ENCODE measurements at regions not wholly inside any gene's neighbourhood (a gene's known extent, or its start where the extent isn't known, plus 50 kb on each side); places are given as distances from the start of the nearest gene placed in this dataset.

DNA sequence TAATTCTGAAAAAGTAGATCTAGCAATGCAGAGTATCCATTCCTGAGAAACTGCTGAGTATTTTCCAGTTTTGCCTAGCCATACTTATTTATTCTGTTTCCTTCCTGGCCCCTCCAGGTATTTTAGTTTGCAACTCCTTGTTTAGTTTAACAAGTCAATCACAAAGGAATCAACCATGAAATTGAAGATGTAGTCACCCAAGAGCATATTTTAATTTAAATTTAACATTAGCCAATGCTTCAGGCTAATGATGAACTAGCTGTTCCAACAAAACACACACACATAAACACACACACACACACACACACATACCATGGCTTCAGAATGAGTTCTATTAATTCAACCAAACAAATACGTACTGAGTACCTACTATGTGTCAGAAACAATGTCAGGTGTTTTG lies 332.8 kb upstream of the ERCC4 start:
- Histone ChIP-seq H3K27me3 (replicated peaks in 1 of 2; ENCODE audit: control insufficient read depth in 2 of 2, insufficient read depth in 2 of 2, low read length in 1 of 2) (no peaks in the 10 kb centered on the region), H4K20me1 (ENCODE audit: control insufficient read depth, insufficient read depth) (no peaks in the 10 kb centered on the region), H3K4me3 (no peak overlapping the region), H3K36me3 (ENCODE audit: control insufficient read depth in 2 of 2, insufficient read depth in 2 of 2, low read length in 1 of 2) (no peaks in the 10 kb centered on the region), H3K4me1 (ENCODE audit: control insufficient read depth, insufficient read depth, low read length) (no peaks in the 10 kb centered on the region), H3K9ac (ENCODE audit: control insufficient read depth, insufficient read depth, low read length) (no peak overlapping the region), H2AFZ (ENCODE audit: control insufficient read depth, low read depth, low read length) (no peak overlapping the region), H3K79me2 (ENCODE audit: control insufficient read depth, insufficient read depth, low read length) (no peaks in the 10 kb centered on the region), H3K27ac (ENCODE audit: control insufficient read depth, insufficient read depth) (no peak overlapping the region), H3K9me3 (replicated peaks; ENCODE audit: control insufficient read depth, insufficient read depth, low read length) (no peaks in the 10 kb centered on the region), H3K4me2 (ENCODE audit: control insufficient read depth, insufficient read depth) (no peak overlapping the region)
- DNase-seq (ENCODE audit: low read depth, low spot score) (no peak), ATAC-seq (no peak), FAIRE-seq (no peak)
- ChIA-PET RAD21 (ENCODE audit: unreplicated experiment) (no interaction called here), CTCF (no interaction called here), SMC1A (ENCODE audit: uncharacterized antibody, unreplicated experiment) (interaction anchor here (0.5 to 2.2 kb wide), 2 partner anchors 180 to 269 kb away, joined by 3 to 8 read pairs; no protein-coding TSS in a partner anchor), POLR2A (interaction anchor here (0.5 kb wide), 1 partner anchor 179 kb away, joined by 3 read pairs; no protein-coding TSS in a partner anchor)
- in situ Hi-C loops (cut with MboI) = no loop called here
- no TSS peak for BruUV-seq (replicated peaks)
- intact Hi-C loops (cut with micrococcal nuclease; ENCODE audit: unreplicated experiment) = no loop called here
- 0% methylated on average over 1 of the region's 1 CpG for WGBS (ENCODE audit: insufficient coverage, insufficient replicate concordance, low lambda C conversion rate, missing lambda C conversion rate)
- TF ChIP-seq, protein P1, sequence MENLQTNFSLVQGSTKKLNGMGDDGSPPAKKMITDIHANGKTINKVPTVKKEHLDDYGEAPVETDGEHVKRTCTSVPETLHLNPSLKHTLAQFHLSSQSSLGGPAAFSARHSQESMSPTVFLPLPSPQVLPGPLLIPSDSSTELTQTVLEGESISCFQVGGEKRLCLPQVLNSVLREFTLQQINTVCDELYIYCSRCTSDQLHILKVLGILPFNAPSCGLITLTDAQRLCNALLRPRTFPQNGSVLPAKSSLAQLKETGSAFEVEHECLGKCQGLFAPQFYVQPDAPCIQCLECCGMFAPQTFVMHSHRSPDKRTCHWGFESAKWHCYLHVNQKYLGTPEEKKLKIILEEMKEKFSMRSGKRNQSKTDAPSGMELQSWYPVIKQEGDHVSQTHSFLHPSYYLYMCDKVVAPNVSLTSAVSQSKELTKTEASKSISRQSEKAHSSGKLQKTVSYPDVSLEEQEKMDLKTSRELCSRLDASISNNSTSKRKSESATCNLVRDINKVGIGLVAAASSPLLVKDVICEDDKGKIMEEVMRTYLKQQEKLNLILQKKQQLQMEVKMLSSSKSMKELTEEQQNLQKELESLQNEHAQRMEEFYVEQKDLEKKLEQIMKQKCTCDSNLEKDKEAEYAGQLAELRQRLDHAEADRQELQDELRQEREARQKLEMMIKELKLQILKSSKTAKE (IDR thresholded peaks at IDR 0.05; ENCODE audit: low read depth, poor library complexity, severe bottlenecking) = no peak
- no peak for TF ChIP-seq EZH2 (IDR thresholded peaks at IDR 0.05; ENCODE audit: borderline replicate concordance, control insufficient read depth, low read depth, low read length)
- TF ChIP-seq, protein P2, sequence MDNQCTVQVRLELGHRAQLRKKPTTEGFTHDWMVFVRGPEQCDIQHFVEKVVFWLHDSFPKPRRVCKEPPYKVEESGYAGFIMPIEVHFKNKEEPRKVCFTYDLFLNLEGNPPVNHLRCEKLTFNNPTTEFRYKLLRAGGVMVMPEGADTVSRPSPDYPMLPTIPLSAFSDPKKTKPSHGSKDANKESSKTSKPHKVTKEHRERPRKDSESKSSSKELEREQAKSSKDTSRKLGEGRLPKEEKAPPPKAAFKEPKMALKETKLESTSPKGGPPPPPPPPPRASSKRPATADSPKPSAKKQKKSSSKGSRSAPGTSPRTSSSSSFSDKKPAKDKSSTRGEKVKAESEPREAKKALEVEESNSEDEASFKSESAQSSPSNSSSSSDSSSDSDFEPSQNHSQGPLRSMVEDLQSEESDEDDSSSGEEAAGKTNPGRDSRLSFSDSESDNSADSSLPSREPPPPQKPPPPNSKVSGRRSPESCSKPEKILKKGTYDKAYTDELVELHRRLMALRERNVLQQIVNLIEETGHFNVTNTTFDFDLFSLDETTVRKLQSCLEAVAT (IDR thresholded peaks at IDR 0.05) = no peak
- TF ChIP-seq, protein P3, sequence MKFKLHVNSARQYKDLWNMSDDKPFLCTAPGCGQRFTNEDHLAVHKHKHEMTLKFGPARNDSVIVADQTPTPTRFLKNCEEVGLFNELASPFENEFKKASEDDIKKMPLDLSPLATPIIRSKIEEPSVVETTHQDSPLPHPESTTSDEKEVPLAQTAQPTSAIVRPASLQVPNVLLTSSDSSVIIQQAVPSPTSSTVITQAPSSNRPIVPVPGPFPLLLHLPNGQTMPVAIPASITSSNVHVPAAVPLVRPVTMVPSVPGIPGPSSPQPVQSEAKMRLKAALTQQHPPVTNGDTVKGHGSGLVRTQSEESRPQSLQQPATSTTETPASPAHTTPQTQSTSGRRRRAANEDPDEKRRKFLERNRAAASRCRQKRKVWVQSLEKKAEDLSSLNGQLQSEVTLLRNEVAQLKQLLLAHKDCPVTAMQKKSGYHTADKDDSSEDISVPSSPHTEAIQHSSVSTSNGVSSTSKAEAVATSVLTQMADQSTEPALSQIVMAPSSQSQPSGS (IDR thresholded peaks at IDR 0.05; ENCODE audit: low read length) = no peak
- TF ChIP-seq MYB (IDR thresholded peaks at IDR 0.05; ENCODE audit: borderline replicate concordance, low read depth, low read length) = no peak
- no peak for TF ChIP-seq POLR2A (IDR thresholded peaks at IDR 0.05; ENCODE audit: low read depth, low read length)
- no peak for TF ChIP-seq MEF2A (IDR thresholded peaks at IDR 0.05; ENCODE audit: insufficient read depth, low read depth, low read length)
- TF ChIP-seq, protein P4, sequence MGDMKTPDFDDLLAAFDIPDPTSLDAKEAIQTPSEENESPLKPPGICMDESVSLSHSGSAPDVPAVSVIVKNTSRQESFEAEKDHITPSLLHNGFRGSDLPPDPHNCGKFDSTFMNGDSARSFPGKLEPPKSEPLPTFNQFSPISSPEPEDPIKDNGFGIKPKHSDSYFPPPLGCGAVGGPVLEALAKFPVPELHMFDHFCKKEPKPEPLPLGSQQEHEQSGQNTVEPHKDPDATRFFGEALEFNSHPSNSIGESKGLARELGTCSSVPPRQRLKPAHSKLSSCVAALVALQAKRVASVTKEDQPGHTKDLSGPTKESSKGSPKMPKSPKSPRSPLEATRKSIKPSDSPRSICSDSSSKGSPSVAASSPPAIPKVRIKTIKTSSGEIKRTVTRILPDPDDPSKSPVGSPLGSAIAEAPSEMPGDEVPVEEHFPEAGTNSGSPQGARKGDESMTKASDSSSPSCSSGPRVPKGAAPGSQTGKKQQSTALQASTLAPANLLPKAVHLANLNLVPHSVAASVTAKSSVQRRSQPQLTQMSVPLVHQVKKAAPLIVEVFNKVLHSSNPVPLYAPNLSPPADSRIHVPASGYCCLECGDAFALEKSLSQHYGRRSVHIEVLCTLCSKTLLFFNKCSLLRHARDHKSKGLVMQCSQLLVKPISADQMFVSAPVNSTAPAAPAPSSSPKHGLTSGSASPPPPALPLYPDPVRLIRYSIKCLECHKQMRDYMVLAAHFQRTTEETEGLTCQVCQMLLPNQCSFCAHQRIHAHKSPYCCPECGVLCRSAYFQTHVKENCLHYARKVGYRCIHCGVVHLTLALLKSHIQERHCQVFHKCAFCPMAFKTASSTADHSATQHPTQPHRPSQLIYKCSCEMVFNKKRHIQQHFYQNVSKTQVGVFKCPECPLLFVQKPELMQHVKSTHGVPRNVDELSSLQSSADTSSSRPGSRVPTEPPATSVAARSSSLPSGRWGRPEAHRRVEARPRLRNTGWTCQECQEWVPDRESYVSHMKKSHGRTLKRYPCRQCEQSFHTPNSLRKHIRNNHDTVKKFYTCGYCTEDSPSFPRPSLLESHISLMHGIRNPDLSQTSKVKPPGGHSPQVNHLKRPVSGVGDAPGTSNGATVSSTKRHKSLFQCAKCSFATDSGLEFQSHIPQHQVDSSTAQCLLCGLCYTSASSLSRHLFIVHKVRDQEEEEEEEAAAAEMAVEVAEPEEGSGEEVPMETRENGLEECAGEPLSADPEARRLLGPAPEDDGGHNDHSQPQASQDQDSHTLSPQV (IDR thresholded peaks at IDR 0.05) = no peak
- no peak for TF ChIP-seq TCF12 (IDR thresholded peaks at IDR 0.05; ENCODE audit: low read depth, low read length)
- TF ChIP-seq ZZZ3 (IDR thresholded peaks at IDR 0.05; ENCODE audit: control insufficient read depth, insufficient read length, low read depth) = no peak
- TF ChIP-seq, protein P5, sequence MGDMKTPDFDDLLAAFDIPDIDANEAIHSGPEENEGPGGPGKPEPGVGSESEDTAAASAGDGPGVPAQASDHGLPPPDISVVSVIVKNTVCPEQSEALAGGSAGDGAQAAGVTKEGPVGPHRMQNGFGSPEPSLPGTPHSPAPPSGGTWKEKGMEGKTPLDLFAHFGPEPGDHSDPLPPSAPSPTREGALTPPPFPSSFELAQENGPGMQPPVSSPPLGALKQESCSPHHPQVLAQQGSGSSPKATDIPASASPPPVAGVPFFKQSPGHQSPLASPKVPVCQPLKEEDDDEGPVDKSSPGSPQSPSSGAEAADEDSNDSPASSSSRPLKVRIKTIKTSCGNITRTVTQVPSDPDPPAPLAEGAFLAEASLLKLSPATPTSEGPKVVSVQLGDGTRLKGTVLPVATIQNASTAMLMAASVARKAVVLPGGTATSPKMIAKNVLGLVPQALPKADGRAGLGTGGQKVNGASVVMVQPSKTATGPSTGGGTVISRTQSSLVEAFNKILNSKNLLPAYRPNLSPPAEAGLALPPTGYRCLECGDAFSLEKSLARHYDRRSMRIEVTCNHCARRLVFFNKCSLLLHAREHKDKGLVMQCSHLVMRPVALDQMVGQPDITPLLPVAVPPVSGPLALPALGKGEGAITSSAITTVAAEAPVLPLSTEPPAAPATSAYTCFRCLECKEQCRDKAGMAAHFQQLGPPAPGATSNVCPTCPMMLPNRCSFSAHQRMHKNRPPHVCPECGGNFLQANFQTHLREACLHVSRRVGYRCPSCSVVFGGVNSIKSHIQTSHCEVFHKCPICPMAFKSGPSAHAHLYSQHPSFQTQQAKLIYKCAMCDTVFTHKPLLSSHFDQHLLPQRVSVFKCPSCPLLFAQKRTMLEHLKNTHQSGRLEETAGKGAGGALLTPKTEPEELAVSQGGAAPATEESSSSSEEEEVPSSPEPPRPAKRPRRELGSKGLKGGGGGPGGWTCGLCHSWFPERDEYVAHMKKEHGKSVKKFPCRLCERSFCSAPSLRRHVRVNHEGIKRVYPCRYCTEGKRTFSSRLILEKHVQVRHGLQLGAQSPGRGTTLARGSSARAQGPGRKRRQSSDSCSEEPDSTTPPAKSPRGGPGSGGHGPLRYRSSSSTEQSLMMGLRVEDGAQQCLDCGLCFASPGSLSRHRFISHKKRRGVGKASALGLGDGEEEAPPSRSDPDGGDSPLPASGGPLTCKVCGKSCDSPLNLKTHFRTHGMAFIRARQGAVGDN (IDR thresholded peaks at IDR 0.05) = no peak
